ENCODE measurements at regions not wholly inside any gene's neighbourhood (a gene's known extent, or its start where the extent isn't known, plus 50 kb on each side); places are given as distances from the start of the nearest gene placed in this dataset.
A peak's percentile ranks its signal among the peaks of the same experiment; 100 is the strongest.

DNA sequence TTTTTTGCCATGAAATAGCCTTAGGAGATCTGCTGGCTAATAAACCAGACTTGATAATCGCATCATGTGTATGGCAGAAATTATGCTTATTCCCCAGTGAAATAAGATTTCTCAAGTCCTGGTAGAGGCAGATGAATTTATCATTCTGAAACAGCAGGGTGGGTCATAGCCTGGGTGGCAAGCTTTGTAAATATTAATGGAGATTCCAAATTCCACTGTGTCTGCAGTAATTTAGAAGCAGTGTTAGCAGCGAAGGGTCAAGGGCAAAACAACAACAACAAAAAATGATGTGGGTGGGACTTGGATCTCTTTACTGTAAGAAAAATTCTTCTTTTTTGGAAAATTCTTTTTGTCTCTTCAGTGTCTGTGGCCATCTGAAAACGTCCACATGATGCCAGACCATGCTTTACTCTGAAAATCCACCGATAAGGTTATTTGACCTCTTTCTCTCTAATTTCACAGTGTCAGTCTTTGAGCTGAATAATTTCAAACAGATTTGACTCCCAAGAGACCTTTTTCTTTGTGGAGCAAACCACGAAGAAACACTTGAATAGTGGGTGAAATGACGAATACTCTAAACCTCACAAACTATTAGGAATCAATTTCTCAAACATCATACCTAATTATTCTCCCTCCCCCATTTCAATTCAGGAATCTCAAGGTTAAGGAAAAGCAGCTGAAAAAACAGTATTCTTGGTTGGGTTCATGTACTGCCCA, 106.0 kb upstream of the RPS23 start:
- no peak for DNase-seq

- DNase-seq = no peak
Observed at GRCh38 chr5:82381591-82381990, 103.4 kb upstream of the RPS23 start.

- DNase-seq = no peak
Observed at GRCh38 chr5:82376307-82376706, 98.2 kb upstream of the RPS23 start.

GRCh38 chr5:82375488-82376244, 97.5 kb upstream of the RPS23 start:
- no peak for DNase-seq

- no peak for DNase-seq
Observed at GRCh38 chr5:82374637-82375036, 96.5 kb upstream of the RPS23 start.

DNA sequence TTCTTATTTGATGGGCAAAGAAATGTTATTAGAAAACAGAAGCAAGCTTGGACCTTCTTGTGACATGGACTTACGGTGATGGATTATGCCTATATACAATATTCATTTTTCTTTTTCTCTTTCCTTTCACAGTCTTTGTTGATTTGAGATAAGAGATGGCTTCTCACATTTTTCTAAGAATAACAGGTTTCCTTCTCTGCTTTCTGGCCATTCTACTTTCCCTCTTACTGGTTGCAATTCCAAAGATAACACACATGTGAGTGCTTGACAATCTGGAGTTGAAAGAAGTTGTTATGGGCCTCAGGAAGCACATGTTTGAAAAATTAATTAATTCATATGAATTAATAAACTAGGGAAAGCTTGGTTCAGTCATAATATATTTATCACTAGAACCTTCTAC, 89.8 kb upstream of the RPS23 start:
- DNase-seq = no peak

- no peak for DNase-seq
Observed at GRCh38 chr5:82365744-82366228, 87.6 kb upstream of the RPS23 start.

DNA sequence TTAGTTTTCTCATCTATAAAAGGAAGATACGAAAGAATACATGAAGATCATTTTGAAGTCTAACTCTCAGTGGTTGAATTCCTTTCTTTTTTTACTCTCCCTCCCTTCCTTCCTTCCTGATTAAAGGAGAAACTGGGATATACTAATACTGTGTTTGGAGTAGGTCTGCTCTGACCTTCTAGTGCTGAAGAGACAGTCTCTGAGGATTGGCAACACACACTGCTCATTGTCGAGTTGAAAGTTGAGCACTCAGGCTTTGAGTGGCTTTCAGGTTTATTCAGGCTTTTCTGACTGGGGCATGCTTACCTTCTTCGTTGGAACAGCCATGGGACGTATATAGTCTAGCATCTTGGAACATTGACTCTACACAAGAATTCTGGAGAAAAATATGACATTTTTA, 86.9 kb upstream of the RPS23 start:
- no peak for DNase-seq

DNA sequence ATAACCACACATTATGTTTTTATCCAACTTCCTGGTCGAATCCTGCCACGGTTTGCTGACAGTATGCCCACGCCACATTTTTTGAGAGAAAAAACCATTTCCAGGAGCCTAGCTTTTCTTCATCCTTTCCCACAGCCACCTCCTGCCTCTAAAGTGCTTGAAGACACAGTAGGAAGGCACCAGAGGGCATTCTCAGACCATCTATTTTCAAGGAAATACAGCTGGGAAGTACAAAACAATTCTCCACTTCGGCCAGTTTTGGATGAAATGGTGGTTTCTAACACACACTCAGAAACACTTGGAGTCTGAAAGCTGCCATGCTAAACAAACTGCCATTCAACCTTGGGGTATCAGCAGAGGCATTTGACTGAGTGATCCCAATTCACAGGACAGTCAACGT, 86.3 kb upstream of the RPS23 start:
- peak; percentile 0 to 24 for DNase-seq

DNA sequence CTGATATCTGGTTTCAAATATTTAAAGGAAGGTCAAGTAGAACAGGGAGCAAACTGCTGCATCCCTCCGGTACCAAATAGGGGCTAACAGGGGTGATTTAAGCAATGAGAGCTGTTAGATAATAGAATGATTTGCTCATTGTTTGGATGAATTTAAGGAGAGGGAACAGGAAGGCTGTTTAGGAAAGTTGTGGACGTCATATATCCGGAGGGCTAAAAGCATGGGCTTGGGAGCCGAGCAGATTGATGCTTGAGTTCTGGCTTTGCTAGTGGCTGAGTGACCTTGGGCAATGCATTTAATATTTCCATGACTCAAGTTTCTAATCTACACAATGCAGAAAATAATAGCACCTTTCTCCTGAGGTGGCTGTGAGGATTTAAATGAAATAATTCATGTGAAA, 85.4 kb upstream of the RPS23 start:
- no peak for DNase-seq

GRCh38 chr5:82362636-82363035, 84.5 kb upstream of the RPS23 start:
- no peak for DNase-seq

- DNase-seq = no peak
Observed at GRCh38 chr5:82360022-82360421, 81.9 kb upstream of the RPS23 start.

DNA sequence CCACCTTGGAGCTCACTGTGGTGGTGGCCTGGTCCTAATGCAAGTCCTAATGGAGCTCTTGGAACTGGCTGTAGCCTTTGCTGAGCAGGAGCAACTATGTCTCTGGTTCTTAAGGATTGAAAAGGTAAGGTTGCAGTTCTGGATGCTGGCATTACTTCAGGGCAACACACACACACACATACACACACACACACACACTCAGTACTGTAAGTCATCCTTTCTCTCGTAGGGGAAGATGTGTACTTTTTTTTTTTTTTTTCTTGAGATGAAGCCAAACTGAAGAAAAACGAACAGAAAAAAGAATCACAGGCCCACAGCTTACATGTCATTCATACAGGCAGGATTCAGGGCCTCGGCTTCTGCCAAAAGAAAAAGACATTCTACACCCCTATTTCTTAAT, 81.1 kb upstream of the RPS23 start:
- DNase-seq = no peak

GRCh38 chr5:82358457-82358856, 80.3 kb upstream of the RPS23 start:
- no peak for DNase-seq

DNA sequence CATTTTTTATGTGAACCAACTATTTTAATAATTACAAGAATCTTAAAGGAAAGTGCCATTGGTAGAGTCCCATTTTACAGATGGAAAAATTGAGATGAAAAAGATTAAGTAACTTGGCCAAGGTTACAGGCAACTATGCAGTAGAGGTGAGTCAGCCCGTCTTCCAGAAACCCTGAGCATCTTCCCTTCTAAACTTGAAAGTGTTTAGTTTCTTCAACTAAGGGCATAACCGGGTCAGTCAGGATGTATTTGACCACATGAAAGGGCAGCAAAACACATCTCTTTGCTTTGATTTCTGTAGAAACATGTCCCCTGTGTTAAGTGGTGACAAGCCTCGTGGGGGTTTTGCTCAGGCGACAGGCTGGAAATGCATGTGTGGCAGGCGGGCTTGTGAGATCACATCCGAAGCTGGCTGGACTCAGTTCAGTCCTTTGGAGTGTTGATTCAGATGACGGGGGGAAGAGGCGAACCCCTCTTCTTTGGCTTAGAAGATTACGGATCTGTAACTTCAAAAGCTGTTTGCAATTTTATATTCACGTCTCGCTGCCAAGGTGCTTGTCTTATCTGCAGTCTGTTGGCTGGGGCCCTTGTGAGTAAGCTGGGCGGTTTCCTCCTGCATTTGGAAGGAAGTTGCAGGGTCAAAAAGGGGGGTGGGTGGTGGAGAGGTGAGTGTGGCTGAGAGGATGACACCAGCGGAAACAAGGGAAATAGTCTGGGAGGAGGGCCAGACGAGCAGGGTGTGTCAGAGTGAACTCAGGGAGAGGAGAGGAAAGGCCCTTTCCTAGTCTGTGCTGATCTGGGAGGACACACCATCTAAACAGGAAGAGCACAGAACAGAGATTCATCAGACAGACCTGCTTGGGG, 78.9 kb upstream of the RPS23 start:
- DNase-seq = no peak

DNA sequence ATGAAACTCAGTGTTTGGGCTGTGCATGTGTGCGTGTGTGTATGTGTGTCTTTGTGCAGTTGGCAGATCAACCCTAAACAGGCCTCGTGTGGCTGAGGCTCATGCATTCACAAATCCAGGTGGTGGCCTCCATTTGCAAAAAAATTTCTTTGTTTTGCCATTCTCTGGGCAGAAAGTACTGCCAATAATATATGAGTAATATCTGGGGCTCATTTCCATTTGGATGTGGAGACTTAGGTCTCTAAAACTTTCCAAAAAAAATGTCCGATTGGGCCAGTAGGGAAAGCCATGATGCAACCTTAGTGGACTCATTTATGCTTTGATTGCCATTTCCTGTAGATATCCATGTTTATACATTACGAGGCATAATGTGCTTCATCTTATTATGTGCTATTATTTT, 77.9 kb upstream of the RPS23 start:
- no peak for DNase-seq

DNA sequence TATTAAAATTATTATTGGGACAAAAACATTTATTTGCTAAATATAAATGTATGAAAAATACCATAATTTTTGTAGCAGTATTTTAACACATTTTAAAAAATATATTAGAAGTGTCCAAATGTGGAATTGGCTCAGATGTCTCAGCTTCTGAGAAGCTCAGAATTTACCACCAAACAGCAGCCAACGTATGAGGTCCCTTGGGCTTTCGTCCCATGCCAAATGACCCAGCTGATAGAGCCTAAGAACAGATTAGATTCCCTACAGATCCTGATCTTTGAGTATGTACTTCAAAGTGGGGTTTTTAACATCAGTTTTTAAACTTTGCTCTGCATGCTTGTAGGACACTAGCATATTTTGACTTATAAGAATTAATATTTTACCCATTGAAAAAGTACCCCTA, 77.3 kb upstream of the RPS23 start:
- DNase-seq = no peak

GRCh38 chr5:82355053-82355452, 76.9 kb upstream of the RPS23 start:
- DNase-seq = no peak

DNA sequence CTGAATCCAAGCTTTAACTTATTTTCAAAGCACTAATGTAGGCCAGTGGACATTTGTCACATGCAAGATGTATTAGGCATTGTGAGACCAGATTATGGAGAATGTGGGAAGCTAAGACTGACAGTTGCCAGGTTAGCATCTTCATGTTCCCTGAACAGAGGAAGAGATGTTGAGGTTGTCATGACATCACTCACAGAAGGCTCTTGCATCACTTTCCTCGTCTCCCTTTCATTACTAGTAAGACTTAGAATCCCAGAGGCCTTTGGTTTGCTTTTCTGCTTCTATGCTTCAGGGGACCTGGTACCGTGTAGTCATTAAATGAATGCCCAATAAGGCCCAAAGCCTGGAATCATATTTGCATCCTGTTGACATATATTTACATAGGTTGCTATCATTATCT, 76.4 kb upstream of the RPS23 start:
- DNase-seq = no peak

GRCh38 chr5:82353522-82353921, 75.4 kb upstream of the RPS23 start:
- no peak for DNase-seq

- no peak for DNase-seq
Observed at GRCh38 chr5:82352146-82352791, 74.1 kb upstream of the RPS23 start.

DNA sequence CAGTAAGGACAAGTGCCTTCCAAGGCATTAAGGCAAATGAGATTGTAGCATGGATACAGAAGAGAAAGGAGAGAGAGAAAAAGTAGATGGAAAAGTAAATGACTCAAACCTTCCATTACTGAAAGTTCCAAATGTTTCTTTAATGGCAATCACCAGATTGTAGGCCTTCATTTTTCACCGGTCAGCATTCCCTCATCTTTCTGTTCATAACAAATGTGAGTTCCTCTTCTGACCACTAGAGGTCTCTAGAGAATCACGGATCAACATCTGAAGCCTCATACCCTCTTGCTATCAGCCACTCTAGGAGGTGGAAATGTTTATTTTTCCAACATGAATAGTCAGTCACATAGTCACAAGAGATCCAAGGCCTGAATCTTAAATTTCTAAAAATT, 73.6 kb upstream of the RPS23 start:
- peak; percentile 1 to 56 for DNase-seq

GRCh38 chr5:82351297-82351696, 73.1 kb upstream of the RPS23 start:
- no peak for DNase-seq

Data from NCI-H524 (cell line).